H1 (cell line): ENCODE measurements at regions not wholly inside any gene's neighbourhood (a gene's known extent, or its start where the extent isn't known, plus 50 kb on each side); places are given as distances from the start of the nearest gene placed in this dataset.

Experiments
- CTCF ChIA-PET: fragments of 300-600 bp; sonication (Branson Sonifier 250); formaldehyde crosslinking; loops from one replicate; lab custom pipeline; 2021; ENCODE audit not compliant: partially characterized antibody; lab: Charles Lee
- POLR2A ChIA-PET: fragments of 300-600 bp; sonication (Branson Sonifier 250); formaldehyde crosslinking; loops from one replicate; lab custom pipeline; 2021; ENCODE audit warnings: inconsistent platforms; ENCODE audit not compliant: partially characterized antibody; lab: Charles Lee
- DNase-seq, 2 experiments: peaks; one replicate each; pipeline versions ENCODE4 v3.0.0 to v3.0.0-alpha.2; 2010 to 2022; ENCODE audit warnings: low spot score in 2 of 2, low read depth in 1 of 2, mixed read lengths in 1 of 2
- FAIRE-seq: peaks from 2 replicates; lab custom pipeline; 2011; peaks lifted over from hg19 to GRCh38; lab: Jason Lieb, UNC
- H2AFZ ChIP-seq: 2 replicates; pipeline ENCODE4 v1.8.1; 2012; ENCODE audit warnings: low read length, inconsistent platforms
- H2AK5ac ChIP-seq: 2 replicates; pipeline ENCODE4 v1.6.1; 2013; ENCODE audit warnings: low read depth, low read length
- H2BK120ac ChIP-seq: replicated peaks from 2 replicates; pipeline ENCODE3; 2013; ENCODE audit warnings: low read depth, low read length, inconsistent platforms
- H2BK12ac ChIP-seq: 2 replicates; pipeline ENCODE4 v1.6.1; 2013; ENCODE audit warnings: low read depth, low read length
- H2BK15ac ChIP-seq: 2 replicates; pipeline ENCODE4 v1.6.1; 2013; ENCODE audit warnings: low read length
- H2BK20ac ChIP-seq: 2 replicates; pipeline ENCODE4 v1.6.1; 2013; ENCODE audit warnings: low read length
- H2BK5ac ChIP-seq: 2 replicates; pipeline ENCODE4 v1.6.1; 2013; ENCODE audit warnings: low read depth, low read length
- H3K14ac ChIP-seq: 2 replicates; pipeline ENCODE4 v1.6.1; 2013; ENCODE audit warnings: inconsistent platforms; ENCODE audit not compliant: insufficient read length
- H3K18ac ChIP-seq: 2 replicates; pipeline ENCODE4 v1.6.1; 2013; ENCODE audit warnings: low read length; ENCODE audit errors: extremely low read depth
- H3K23ac ChIP-seq: 2 replicates; pipeline ENCODE4 v1.6.1; 2013; ENCODE audit warnings: inconsistent platforms; ENCODE audit not compliant: insufficient read length
- H3K23me2 ChIP-seq: 2 replicates; pipeline ENCODE4 v1.6.1; 2013; ENCODE audit warnings: low read depth, low read length
- H3K27ac ChIP-seq: 2 replicates; pipeline ENCODE4 v1.6.1; 2011; ENCODE audit warnings: low read depth, low read length, inconsistent platforms
- H3K27me3 ChIP-seq, 4 experiments: replicated peaks in 1 of 4; 1 replicate in 1 of 4; 2 replicates in 3 of 4; pipeline versions ENCODE4 v1.6.1 to v1.8.1; 2011 to 2013; ENCODE audit warnings: low read length in 3 of 4, mild to moderate bottlenecking in 3 of 4, inconsistent platforms in 2 of 4, mixed read lengths in 2 of 4, moderate library complexity in 1 of 4; ENCODE audit not compliant: control insufficient read depth in 3 of 4, insufficient read depth in 3 of 4; ENCODE audit errors: extremely low read depth in 1 of 4
- H3K36me3 ChIP-seq, 4 experiments: 2 replicates each; pipeline versions ENCODE4 v1.6.1 to v1.8.1; 2011 to 2013; ENCODE audit warnings: mild to moderate bottlenecking in 4 of 4, low read length in 3 of 4, moderate library complexity in 2 of 4, control low read depth in 1 of 4, inconsistent platforms in 1 of 4; ENCODE audit not compliant: insufficient read depth in 4 of 4, control insufficient read depth in 2 of 4
- H3K4ac ChIP-seq: replicated peaks from 2 replicates; pipeline ENCODE3; 2013; ENCODE audit warnings: low read length, low read depth, mixed read lengths, inconsistent platforms; ENCODE audit not compliant: insufficient read length
- H3K4me1 ChIP-seq, 4 experiments: replicated peaks in 1 of 4; 1 replicate in 1 of 4; 2 replicates in 3 of 4; pipeline versions ENCODE4 v1.6.1 to v1.8.1; 2011 to 2013; ENCODE audit warnings: low read length in 3 of 4, inconsistent platforms in 2 of 4, mixed read lengths in 1 of 4; ENCODE audit not compliant: insufficient read depth in 4 of 4, control insufficient read depth in 3 of 4
- H3K4me2 ChIP-seq, 2 experiments: 2 replicates each; pipeline versions ENCODE4 v1.6.1 to v1.8.1; 2011 to 2013; ENCODE audit warnings: low read depth in 2 of 2, low read length in 2 of 2, control low read depth in 1 of 2, inconsistent platforms in 1 of 2, mild to moderate bottlenecking in 1 of 2; ENCODE audit not compliant: insufficient read depth in 1 of 2
- H3K4me3 ChIP-seq, 4 experiments: fragments of 200-600, 300-600 bp in 1 of 4; sonication (generic), shearing (Covaris generic), sonication (Bioruptor Twin) in 1 of 4; 2 replicates each; pipeline versions ENCODE4 v1.5.1 to v1.8.1; 2011 to 2016; ENCODE audit warnings: low read length in 4 of 4, low read depth in 3 of 4, control low read depth in 2 of 4, inconsistent platforms in 2 of 4, mild to moderate bottlenecking in 2 of 4, mixed read lengths in 1 of 4, moderate library complexity in 1 of 4; ENCODE audit not compliant: insufficient read depth in 2 of 4; ENCODE audit errors: extremely low read depth in 1 of 4
- H3K56ac ChIP-seq: replicated peaks from 2 replicates; pipeline ENCODE3; 2013; ENCODE audit warnings: low read depth, mild to moderate bottlenecking, mixed read lengths, low read length, inconsistent platforms; ENCODE audit not compliant: insufficient read length
- H3K79me1 ChIP-seq: 2 replicates; pipeline ENCODE4 v1.6.1; 2013; ENCODE audit warnings: low read depth, low read length, control low read depth
- H3K79me2 ChIP-seq, 2 experiments: 2 replicates each; pipeline versions ENCODE4 v1.6.1 to v1.8.1; 2012 to 2013; ENCODE audit warnings: low read length in 2 of 2, mild to moderate bottlenecking in 2 of 2, inconsistent platforms in 1 of 2; ENCODE audit not compliant: insufficient read depth in 2 of 2, control insufficient read depth in 1 of 2
- H3K9ac ChIP-seq, 4 experiments: replicated peaks in 1 of 4; 1 replicate in 1 of 4; 2 replicates in 3 of 4; pipeline versions ENCODE4 v1.6.1 to v1.8.1; 2011 to 2013; ENCODE audit warnings: low read depth in 3 of 4, low read length in 3 of 4, control low read depth in 2 of 4, mild to moderate bottlenecking in 2 of 4, moderate library complexity in 2 of 4, inconsistent platforms in 1 of 4; ENCODE audit errors: extremely low read depth in 1 of 4
- H3K9me3 ChIP-seq, 2 experiments: 2 replicates each; pipeline versions ENCODE4 v1.6.1 to v1.8.1; 2012 to 2013; ENCODE audit warnings: mild to moderate bottlenecking in 2 of 2, moderate library complexity in 2 of 2, control low read depth in 1 of 2, inconsistent platforms in 1 of 2, low read depth in 1 of 2, low read length in 1 of 2, mixed read lengths in 1 of 2; ENCODE audit not compliant: insufficient read depth in 2 of 2
- H4K20me1 ChIP-seq, 2 experiments: replicated peaks in 1 of 2; 2 replicates each; pipeline versions ENCODE3 to v1.8.1; 2011 to 2013; ENCODE audit warnings: inconsistent platforms in 2 of 2, low read length in 2 of 2, mild to moderate bottlenecking in 1 of 2; ENCODE audit not compliant: insufficient read depth in 2 of 2, control insufficient read depth in 1 of 2
- H4K5ac ChIP-seq: 2 replicates; pipeline ENCODE4 v1.6.1; 2013; ENCODE audit warnings: low read length, low read depth, mixed read lengths, inconsistent platforms; ENCODE audit not compliant: insufficient read length
- H4K8ac ChIP-seq: 2 replicates; pipeline ENCODE4 v1.8.0; 2013; ENCODE audit warnings: mild to moderate bottlenecking, moderate library complexity, low read length, inconsistent platforms; ENCODE audit not compliant: insufficient read depth; ENCODE audit errors: extremely low read depth
- H4K91ac ChIP-seq: replicated peaks from 2 replicates; pipeline ENCODE3; 2013; ENCODE audit warnings: low read length, mixed read lengths, inconsistent platforms; ENCODE audit not compliant: insufficient read length
- EP300 ChIP-seq, 2 experiments: IDR thresholded peaks; 1 replicate in 1 of 2; 2 replicates in 1 of 2; pipeline ENCODE4 v1.6.1; 2011 to 2012; ENCODE audit warnings: low read depth in 2 of 2, low read length in 2 of 2, mild to moderate bottlenecking in 2 of 2, borderline replicate concordance in 1 of 2, inconsistent platforms in 1 of 2, moderate library complexity in 1 of 2
- WGBS, 2 experiments: shearing (Covaris generic) in 1 of 2; methylation state at CpG; one replicate each; pipeline versions ENCODE4 v1.1.6 to v1.1.7; 2013 to 2015; ENCODE audit warnings: low lambda C conversion rate in 2 of 2, mixed read lengths in 2 of 2, inconsistent platforms in 1 of 2, low coverage in 1 of 2, missing lambda C conversion rate in 1 of 2; ENCODE audit not compliant: insufficient replicate concordance in 2 of 2, insufficient coverage in 1 of 2, insufficient read length in 1 of 2; ENCODE audit errors: extremely low coverage in 1 of 2, missing lambda C conversion rate in 1 of 2; 5-methylcytosine and 5-hydroxymethylcytosine counted together

DNA sequence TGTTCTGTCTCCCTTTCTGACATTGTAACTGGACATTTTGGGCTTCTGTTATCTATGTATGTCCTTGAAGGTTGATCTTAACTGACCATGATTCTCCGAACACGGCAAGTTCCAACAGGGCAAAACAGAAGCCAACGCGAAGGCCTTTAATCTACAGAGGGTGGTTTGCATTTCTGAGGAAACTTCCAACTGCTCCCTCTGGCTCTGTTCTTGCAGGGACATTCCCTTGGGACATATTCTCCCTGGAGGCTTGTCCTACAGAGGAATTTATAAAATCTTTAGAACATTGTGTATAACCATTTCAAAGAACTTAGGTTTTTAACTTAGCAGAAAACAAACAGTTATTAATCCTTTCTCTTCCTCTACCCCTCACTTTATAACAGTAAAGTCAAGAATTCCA is 189.0 kb upstream of the CDYL start:
- H2AFZ ChIP-seq = no peak overlapping the region
- TF ChIP-seq EP300 (IDR thresholded peaks at IDR 0.05; ENCODE audit: borderline replicate concordance in 1 of 2, low read depth in 2 of 2, low read length in 2 of 2) = no peak
- TF ChIP-seq, all 59 proteins: peak for 0
- Histone ChIP-seq H4K20me1 (no peaks in the 10 kb centered on the region), H4K91ac (no peak overlapping the region), H4K5ac (no peak overlapping the region), H3K9me3 (no peaks in the 10 kb centered on the region), H2BK12ac (no peak overlapping the region), H3K4me3 (no peak overlapping the region), H2BK15ac (no peak overlapping the region), H2BK120ac (no peak overlapping the region), H2AK5ac (no peak overlapping the region), H3K36me3 (no peaks in the 10 kb centered on the region), H3K56ac (no peak overlapping the region), H3K9ac (no peak overlapping the region), H3K18ac (no peak overlapping the region), H3K27me3 (no peaks in the 10 kb centered on the region), H3K23ac (no peak overlapping the region), H2BK20ac (no peak overlapping the region), H3K27ac (no peak overlapping the region), H4K8ac (no peak overlapping the region), H3K4ac (no peak overlapping the region), H3K79me1 (no peaks in the 10 kb centered on the region), H3K4me2 (no peak overlapping the region), H2BK5ac (no peak overlapping the region), H3K23me2 (0 out of 2 replicates have a peak, but pooled peaks cover 2% of the 10 kb centered on the region), H3K4me1 (no peaks in the 10 kb centered on the region), H3K79me2 (no peaks in the 10 kb centered on the region), H3K14ac (no peak overlapping the region)
- no peak for FAIRE-seq
- POLR2A ChIA-PET = no interaction called here
- WGBS, 2 experiments = 90% methylated on average over 4 of the region's 4 CpGs; no CpG with 5 or more reads in 1 of the 2 experiments
- DNase-seq = no peak
- CTCF ChIA-PET = no interaction called here
